ENCODE measurements at regions not wholly inside any gene's neighbourhood (a gene's known extent, or its start where the extent isn't known, plus 50 kb on each side); places are given as distances from the start of the nearest gene placed in this dataset.

- no peak for DNase-seq (ENCODE audit: low spot score)
Measured at GRCh38 chr11:32039149-32039548, 51.7 kb upstream of the RCN1 start.

GRCh38 chr11:32034680-32035079, 56.2 kb upstream of the RCN1 start:
- no peak for DNase-seq (ENCODE audit: low spot score)

- no peak for DNase-seq (ENCODE audit: low spot score)
Measured at GRCh38 chr11:32034149-32034548, 56.7 kb upstream of the RCN1 start.

GRCh38 chr11:32033491-32033890, 57.4 kb upstream of the RCN1 start:
- no peak for DNase-seq (ENCODE audit: low spot score)

- peak; percentile 40 for DNase-seq (ENCODE audit: low spot score)
Measured at GRCh38 chr11:32033067-32033466, 57.8 kb upstream of the RCN1 start.

DNA sequence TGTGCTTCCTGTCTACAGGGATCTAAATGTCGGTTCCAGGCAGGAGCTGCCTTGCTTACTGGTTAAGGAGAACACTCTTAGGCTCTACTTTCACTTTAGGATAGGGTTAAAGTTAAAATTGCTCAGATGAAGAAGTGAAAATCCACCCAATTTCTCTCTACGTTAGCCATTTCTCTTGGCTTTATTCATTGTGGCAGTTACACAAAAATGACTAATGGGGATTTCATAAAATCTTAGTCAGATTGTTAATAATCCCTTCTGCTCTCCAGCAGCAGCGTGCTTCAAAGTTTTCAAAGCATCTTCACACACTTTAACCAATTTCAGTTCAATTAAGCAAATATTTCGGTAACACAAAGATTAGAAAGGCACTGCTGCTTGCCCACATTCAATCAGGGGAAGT, 58.4 kb upstream of the RCN1 start:
- DNase-seq (ENCODE audit: low spot score), result peak; percentile 19

GRCh38 chr11:32032052-32032451, 58.8 kb upstream of the RCN1 start:
- no peak for DNase-seq (ENCODE audit: low spot score)

DNA sequence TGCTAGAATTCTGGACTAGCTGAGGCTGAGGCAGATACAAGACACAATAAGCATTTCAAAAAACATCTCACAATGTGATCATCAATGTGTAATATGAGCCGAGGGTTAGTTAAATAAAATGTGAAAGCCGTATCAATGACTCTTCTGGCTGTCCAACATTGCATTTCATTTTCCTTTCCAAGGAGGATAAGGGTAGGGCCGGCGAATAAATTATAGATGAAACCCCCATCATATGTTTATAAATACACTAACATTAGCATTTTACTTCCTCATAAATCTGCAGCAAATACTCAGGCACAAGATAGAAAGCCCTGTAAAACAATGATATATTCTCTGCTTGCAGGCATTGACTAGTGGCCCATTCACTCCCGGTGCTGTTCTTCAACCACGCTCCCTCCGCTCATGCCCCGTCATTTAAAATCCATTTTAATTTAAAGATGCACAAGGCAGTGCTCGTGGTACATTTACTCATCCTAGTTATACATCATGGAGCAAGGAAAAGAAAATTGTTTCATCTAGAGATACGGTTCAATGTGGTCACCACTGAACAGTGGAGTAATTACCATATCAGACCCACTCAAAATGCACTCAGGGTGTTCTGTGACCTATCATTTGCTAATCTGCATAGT, 59.9 kb upstream of the RCN1 start:
- no peak for DNase-seq (ENCODE audit: low spot score)

- no peak for DNase-seq (ENCODE audit: low spot score)
Measured at GRCh38 chr11:32029721-32030120, 61.2 kb upstream of the RCN1 start.

DNA sequence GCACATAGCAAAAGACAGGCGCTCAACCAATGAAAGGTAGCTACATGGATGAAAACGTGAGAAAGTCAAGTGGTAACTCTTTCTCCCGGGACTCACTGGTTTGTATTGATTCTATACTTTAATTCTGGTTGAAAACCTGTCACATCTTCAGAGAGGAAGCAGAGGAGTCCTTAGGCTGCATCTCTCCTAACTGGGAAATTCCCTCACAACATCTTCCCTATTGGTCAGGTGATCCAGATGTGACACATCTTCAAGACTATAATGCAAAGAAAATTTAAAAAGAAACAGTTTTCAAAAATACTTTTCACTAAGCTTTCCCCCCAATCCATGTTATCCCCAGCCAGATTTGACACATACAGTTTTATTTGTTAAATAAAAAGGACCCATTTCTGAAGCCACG, 62.7 kb upstream of the RCN1 start:
- DNase-seq (ENCODE audit: low spot score), result no peak

DNA sequence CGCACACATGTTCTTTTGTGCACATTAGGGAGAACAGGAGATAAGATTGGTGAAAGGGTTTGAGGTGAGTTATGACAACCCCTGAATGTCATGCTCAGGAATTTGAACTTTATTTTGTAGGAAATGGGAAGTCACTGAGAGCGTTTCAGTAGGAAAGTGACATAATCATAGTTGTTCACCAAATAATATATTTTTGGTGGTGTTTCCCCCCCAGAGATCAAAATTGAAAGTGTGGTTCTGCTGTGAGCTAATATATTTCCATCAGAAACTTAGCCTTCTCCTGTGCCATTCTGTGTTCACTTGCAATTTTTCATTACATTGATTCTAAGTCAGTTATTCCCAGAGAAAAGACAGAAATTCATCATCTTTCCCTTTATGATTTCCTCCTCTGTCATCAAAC, 64.1 kb upstream of the RCN1 start:
- no peak for DNase-seq (ENCODE audit: low spot score)

DNA sequence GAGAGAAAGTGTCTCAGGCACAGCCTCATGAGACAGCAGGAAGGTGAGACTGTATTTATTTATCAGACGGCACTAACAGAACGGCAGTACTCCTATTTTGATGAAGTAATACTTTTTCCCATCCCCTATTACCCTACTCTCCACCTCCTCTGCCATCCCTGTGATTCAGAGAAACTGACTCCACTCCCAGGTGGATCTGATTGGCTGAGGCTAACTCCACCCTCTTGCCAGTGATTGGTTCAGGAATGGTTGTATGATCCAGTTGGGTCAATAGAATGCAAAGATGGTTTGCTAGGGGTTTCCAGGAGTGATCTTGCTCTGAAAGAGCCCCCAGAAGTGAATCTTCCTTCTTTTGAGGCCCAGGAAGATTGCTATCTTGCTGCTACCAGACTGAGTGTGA, 65.9 kb upstream of the RCN1 start:
- DNase-seq (ENCODE audit: low spot score), result no peak

GRCh38 chr11:32023370-32024305, 67.2 kb upstream of the RCN1 start:
- DNase-seq (ENCODE audit: low spot score), result no peak

- DNase-seq (ENCODE audit: low spot score), result no peak
Measured at GRCh38 chr11:32018672-32019071, 72.2 kb upstream of the RCN1 start.

GRCh38 chr11:32016111-32016510, 74.8 kb upstream of the RCN1 start:
- DNase-seq (ENCODE audit: low spot score), result no peak

DNA sequence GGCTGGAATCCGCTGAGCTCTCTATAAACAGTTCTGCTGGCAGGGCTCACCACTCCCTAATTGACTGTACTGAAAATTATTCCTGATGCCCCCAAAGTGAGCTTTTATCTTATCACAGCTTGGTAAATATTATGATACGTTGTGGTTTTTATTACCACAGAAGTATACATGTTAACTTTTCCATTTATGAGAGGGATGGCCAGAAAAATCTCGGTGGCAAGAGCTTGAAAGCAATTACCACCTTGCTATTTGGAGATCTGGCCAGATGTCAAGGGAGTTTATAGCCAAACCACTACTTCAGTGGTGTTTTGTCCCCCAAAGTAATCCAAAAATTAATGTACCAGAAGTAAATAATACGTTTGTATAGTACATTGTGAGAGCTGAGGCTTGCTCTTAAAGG, 75.4 kb upstream of the RCN1 start:
- no peak for DNase-seq (ENCODE audit: low spot score)

- DNase-seq (ENCODE audit: low spot score), result no peak
Measured at GRCh38 chr11:32013603-32014002, 77.3 kb upstream of the RCN1 start.

GRCh38 chr11:32012049-32012448, 78.8 kb upstream of the RCN1 start:
- DNase-seq (ENCODE audit: low spot score), result no peak

DNA sequence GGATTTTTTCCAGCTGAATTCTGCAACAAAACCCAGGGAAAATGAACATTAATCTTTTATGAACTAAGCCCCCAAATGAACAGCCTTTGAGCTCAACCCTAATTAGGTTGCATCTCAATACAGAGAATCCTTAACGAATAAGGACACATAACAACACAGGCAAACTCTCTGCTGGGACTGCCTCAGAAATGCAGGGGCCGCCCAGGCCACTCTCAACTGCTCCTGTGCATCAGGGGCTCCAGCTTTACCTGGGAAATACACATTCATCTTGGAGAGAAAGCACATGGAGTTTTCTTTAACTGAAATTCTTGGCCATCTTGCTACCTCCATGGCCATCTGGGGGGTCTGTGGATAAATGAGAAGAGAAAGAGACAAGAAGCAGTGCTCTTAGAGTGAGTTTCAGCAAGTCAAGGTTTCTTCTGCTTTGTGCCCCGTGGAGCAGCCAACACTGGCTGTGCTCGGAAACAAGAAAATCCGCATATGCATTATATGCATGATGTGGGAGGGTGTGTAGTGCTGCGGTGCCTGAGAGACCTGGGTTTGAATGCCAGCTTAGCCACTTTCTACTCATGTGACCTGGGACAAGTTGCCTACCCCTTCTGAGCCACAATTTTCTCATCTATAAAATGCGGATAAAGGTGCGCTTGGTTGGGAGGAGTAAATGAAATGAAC, 81.9 kb upstream of the RCN1 start:
- no peak for DNase-seq (ENCODE audit: low spot score)

GRCh38 chr11:32006799-32007388, 84.0 kb upstream of the RCN1 start:
- peak; percentile 36 for DNase-seq (ENCODE audit: low spot score)

DNA sequence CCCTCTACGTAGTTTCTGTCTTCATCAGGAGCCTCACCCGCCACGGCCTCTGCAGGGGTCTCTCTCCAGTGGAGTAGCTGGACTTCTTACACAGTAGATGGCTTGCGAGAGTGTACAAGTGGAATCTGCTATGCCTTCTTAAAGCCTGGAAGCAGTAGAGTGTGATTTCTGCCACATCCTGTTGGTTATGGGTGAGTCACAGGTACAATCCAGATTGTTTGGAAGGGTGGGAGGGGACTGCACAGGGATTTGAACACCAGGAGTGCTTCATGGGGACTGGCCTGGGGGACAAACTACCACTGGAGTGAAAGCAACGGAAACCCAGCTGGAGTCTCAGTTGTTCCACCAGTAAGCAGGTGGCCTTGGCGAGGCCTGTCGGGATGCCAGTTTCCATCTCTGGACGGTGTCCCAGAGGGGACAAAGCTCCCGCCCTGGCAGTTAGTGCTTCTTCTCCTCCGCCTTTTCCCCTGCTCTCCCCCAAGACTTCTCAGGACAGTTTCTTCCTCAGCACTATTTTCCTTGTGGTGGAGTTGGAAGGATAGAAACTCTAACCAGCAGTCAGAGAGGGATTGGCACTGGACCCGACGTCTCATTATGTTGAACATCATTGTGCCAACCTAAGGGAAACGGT, 85.0 kb upstream of the RCN1 start:
- DNase-seq (ENCODE audit: low spot score), result no peak

DNA sequence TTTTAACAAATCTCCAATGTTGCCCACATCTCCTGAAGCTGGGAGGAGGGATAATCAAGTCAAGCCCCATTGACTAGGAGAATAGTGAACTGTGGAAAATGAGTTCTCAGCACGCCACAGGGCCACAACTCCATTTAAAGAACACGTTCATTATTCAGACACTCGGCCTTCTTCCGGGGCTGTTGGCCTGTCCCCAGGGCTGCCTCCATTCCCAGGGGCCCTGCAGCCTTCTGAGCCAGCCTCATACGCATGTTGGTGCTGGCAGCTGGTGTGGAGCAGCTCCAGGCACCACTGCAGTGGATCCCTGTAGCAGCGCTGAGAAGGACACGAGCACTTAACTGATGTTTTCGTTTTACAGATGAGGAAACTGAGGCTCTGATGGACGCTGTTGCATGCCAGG, 87.5 kb upstream of the RCN1 start:
- no peak for DNase-seq (ENCODE audit: low spot score)
